ENCODE measurements at regions not wholly inside any gene's neighbourhood (a gene's known extent, or its start where the extent isn't known, plus 50 kb on each side); places are given as distances from the start of the nearest gene placed in this dataset.

- Mint-ChIP-seq H3K4me1 (ENCODE audit: unreplicated experiment) (peaks cover 18% of the 10 kb centered on the region), H3K27ac (ENCODE audit: unreplicated experiment) (no peak overlapping the region), H3K9me3 (ENCODE audit: unreplicated experiment) (peaks cover 3% of the 10 kb centered on the region), H3K4me3 (ENCODE audit: unreplicated experiment) (no peak overlapping the region), H3K36me3 (ENCODE audit: unreplicated experiment) (no peaks in the 10 kb centered on the region), H3K27me3 (ENCODE audit: unreplicated experiment) (peaks cover 18% of the 10 kb centered on the region)
- TF ChIP-seq CTCF (IDR thresholded peaks at IDR 0.05): no peak
- no peak for DNase-seq (ENCODE audit: extremely low spot score, unreplicated experiment)
Measured at GRCh38 chr16:85971902-85972638, 73.1 kb downstream of the IRF8 start.

- H3K27me3 Mint-ChIP-seq (ENCODE audit: unreplicated experiment): peaks cover 23% of the 10 kb centered on the region
- no peak overlapping the region for H3K27ac Mint-ChIP-seq (ENCODE audit: unreplicated experiment)
- no peak for DNase-seq (ENCODE audit: extremely low spot score, unreplicated experiment)
- H3K4me3 Mint-ChIP-seq (ENCODE audit: unreplicated experiment): no peak overlapping the region
- peaks cover 7% of the 10 kb centered on the region for H3K4me1 Mint-ChIP-seq (ENCODE audit: unreplicated experiment)
- TF ChIP-seq CTCF (IDR thresholded peaks at IDR 0.05): no peak
- H3K9me3 Mint-ChIP-seq (ENCODE audit: unreplicated experiment): peaks cover 3% of the 10 kb centered on the region
- H3K36me3 Mint-ChIP-seq (ENCODE audit: unreplicated experiment): no peaks in the 10 kb centered on the region
Measured at GRCh38 chr16:85974428-85975375, 75.7 kb downstream of the IRF8 start.

- Mint-ChIP-seq H3K27ac (ENCODE audit: unreplicated experiment) (no peak overlapping the region), H3K36me3 (ENCODE audit: unreplicated experiment) (no peaks in the 10 kb centered on the region), H3K9me3 (ENCODE audit: unreplicated experiment) (peaks cover 3% of the 10 kb centered on the region), H3K27me3 (ENCODE audit: unreplicated experiment) (peaks cover 18% of the 10 kb centered on the region), H3K4me3 (ENCODE audit: unreplicated experiment) (no peak overlapping the region), H3K4me1 (ENCODE audit: unreplicated experiment) (no peaks in the 10 kb centered on the region)
- TF ChIP-seq CTCF (IDR thresholded peaks at IDR 0.05): no peak
- no peak for DNase-seq (ENCODE audit: extremely low spot score, unreplicated experiment)
Measured at GRCh38 chr16:85975451-85975981, 76.6 kb downstream of the IRF8 start.

- TF ChIP-seq CTCF (IDR thresholded peaks at IDR 0.05): no peak
- Mint-ChIP-seq H3K4me3 (ENCODE audit: unreplicated experiment) (no peak overlapping the region), H3K36me3 (ENCODE audit: unreplicated experiment) (no peaks in the 10 kb centered on the region), H3K27me3 (ENCODE audit: unreplicated experiment) (peaks cover 22% of the 10 kb centered on the region), H3K9me3 (ENCODE audit: unreplicated experiment) (no peaks in the 10 kb centered on the region), H3K4me1 (ENCODE audit: unreplicated experiment) (no peaks in the 10 kb centered on the region), H3K27ac (ENCODE audit: unreplicated experiment) (no peak overlapping the region)
- DNase-seq (ENCODE audit: extremely low spot score, unreplicated experiment): no peak
Measured at GRCh38 chr16:85978291-85978775, 79.4 kb downstream of the IRF8 start.
